HG03378 (cell line): ENCODE measurements at regions not wholly inside any gene's neighbourhood (a gene's known extent, or its start where the extent isn't known, plus 50 kb on each side); places are given as distances from the start of the nearest gene placed in this dataset.

Experiments
- ATAC-seq: cut with Tn5 transposase; IDR thresholded peaks from one replicate; pipeline ENCODE4 v1.9.1; 2021; ENCODE audit warnings: mild to moderate bottlenecking, moderate library complexity; ENCODE audit not compliant: unreplicated experiment

- no peak for ATAC-seq
These were observed 318.5 kb downstream of the ALG10 start for GRCh38 chr12:34340534-34341361.

GRCh38 chr12:34341362-34341733 is 319.1 kb downstream of the ALG10 start:
- ATAC-seq: no peak

- no peak for ATAC-seq
These were observed 319.8 kb downstream of the ALG10 start for GRCh38 chr12:34342048-34342447.

GRCh38 chr12:34343345-34343744 is 321.0 kb downstream of the ALG10 start:
- no peak for ATAC-seq

- ATAC-seq: no peak
These were observed 321.5 kb downstream of the ALG10 start for GRCh38 chr12:34343766-34344165.

GRCh38 chr12:34344851-34345522 is 322.7 kb downstream of the ALG10 start:
- ATAC-seq: no peak

GRCh38 chr12:34345801-34346200 is 323.5 kb downstream of the ALG10 start:
- no peak for ATAC-seq

GRCh38 chr12:34346372-34347034 is 324.2 kb downstream of the ALG10 start:
- ATAC-seq: no peak

GRCh38 chr12:34347367-34347766 is 325.1 kb downstream of the ALG10 start:
- ATAC-seq: no peak

GRCh38 chr12:34348064-34348463 is 325.8 kb downstream of the ALG10 start:
- no peak for ATAC-seq

GRCh38 chr12:34348836-34349672 is 326.8 kb downstream of the ALG10 start:
- ATAC-seq: no peak

GRCh38 chr12:34349673-34349961 is 327.3 kb downstream of the ALG10 start:
- no peak for ATAC-seq

- ATAC-seq: no peak
These were observed 328.1 kb downstream of the ALG10 start for GRCh38 chr12:34350092-34351041.

GRCh38 chr12:34352098-34352497 is 329.8 kb downstream of the ALG10 start:
- ATAC-seq: no peak

- no peak for ATAC-seq
These were observed 332.2 kb downstream of the ALG10 start for GRCh38 chr12:34354239-34355200.

- no peak for ATAC-seq
These were observed 334.1 kb downstream of the ALG10 start for GRCh38 chr12:34356233-34356987.

GRCh38 chr12:34357791-34358190 is 335.5 kb downstream of the ALG10 start:
- ATAC-seq: no peak

GRCh38 chr12:34358198-34358597 is 335.9 kb downstream of the ALG10 start:
- ATAC-seq: no peak
